Thyroid gland (tissue), 4 donors: ENCODE measurements at regions not wholly inside any gene's neighbourhood (a gene's known extent, or its start where the extent isn't known, plus 50 kb on each side); places are given as distances from the start of the nearest gene placed in this dataset.

Experiments used
- DNase-seq, 2 donors: peaks; one replicate each; pipeline ENCODE4 v3.0.0-alpha.2; 2019
- H3K27ac ChIP-seq, 3 donors: fragments of 200-600 bp; sonication (generic); 1 replicate in 2 of 3; 2 replicates in 1 of 3; pipeline ENCODE4 v1.5.1; 2016 to 2019; ENCODE audit warnings: mild to moderate bottlenecking in 1 of 3, moderate library complexity in 1 of 3
- H3K27me3 ChIP-seq: fragments of 200-600 bp; sonication (generic); one replicate; pipeline ENCODE4 v1.5.1; 2019
- H3K36me3 ChIP-seq, 2 donors: fragments of 200-600 bp; sonication (generic); one replicate each; pipeline ENCODE4 v1.5.1; 2016 to 2019
- H3K4me1 ChIP-seq, 2 donors: fragments of 200-600 bp; sonication (generic); one replicate each; pipeline ENCODE4 v1.5.1; 2017 to 2019
- H3K4me3 ChIP-seq, 3 donors: fragments of 200-600 bp; sonication (generic); replicated peaks in 1 of 3; 1 replicate in 2 of 3; 2 replicates in 1 of 3; pipeline ENCODE4 v1.5.1; 2016; ENCODE audit warnings: mild to moderate bottlenecking in 1 of 3
- H3K9me3 ChIP-seq: fragments of 200-600 bp; sonication (generic); one replicate; pipeline ENCODE4 v1.5.1; 2017
- CTCF ChIP-seq, 6 experiments: fragments of 200-600 bp in 3 of 6; fragments of 450-650 bp in 3 of 6; sonication (generic) in 3 of 6; IDR thresholded peaks; one replicate each; pipeline ENCODE4 v1.5.1; 2016 to 2019; ENCODE audit warnings: antibody characterized with exemption in 6 of 6, mild to moderate bottlenecking in 2 of 6, inconsistent platforms in 1 of 6, moderate library complexity in 1 of 6
- POLR2A ChIP-seq, 2 donors: fragments of 450-650 bp; IDR thresholded peaks; one replicate each; pipeline ENCODE4 v1.6.1; 2017; ENCODE audit warnings: antibody characterized with exemption in 2 of 2, mild to moderate bottlenecking in 2 of 2, moderate library complexity in 1 of 2
- WGBS, 2 donors: methylation state at CpG; one replicate each; pipeline ENCODE4 v1.1.5; 2017; 5-methylcytosine and 5-hydroxymethylcytosine counted together
- intact Hi-C: fragments of 100-400 bp; cut with DNase I; formaldehyde crosslinking; loops from one replicate; pipeline ENCODE4 v1.15.1; 2023

- TF ChIP-seq POLR2A (IDR thresholded peaks at IDR 0.05) (no peak), CTCF (IDR thresholded peaks at IDR 0.05) (no peak)
- Histone ChIP-seq H3K27ac (no peak overlapping the region), H3K9me3 (no peaks in the 10 kb centered on the region), H3K4me3 (no peak overlapping the region), H3K27me3 (no peaks in the 10 kb centered on the region), H3K36me3 (no peaks in the 10 kb centered on the region), H3K4me1 (no peaks in the 10 kb centered on the region)
- WGBS, 2 donors, result 57 to 77% methylated on average over 1 of the region's 1 CpG
- intact Hi-C loops, result no loop called here
- DNase-seq, result no peak
These were observed 281.4 kb downstream of the RAB28 start for GRCh38 chr4:13202701-13203100.

- Histone ChIP-seq H3K4me3 (no peak overlapping the region), H3K27ac (no peak overlapping the region), H3K36me3 (no peaks in the 10 kb centered on the region), H3K9me3 (no peaks in the 10 kb centered on the region), H3K27me3 (no peaks in the 10 kb centered on the region), H3K4me1 (no peaks in the 10 kb centered on the region)
- WGBS, 2 donors, result 80 to 88% methylated on average over 3 of the region's 3 CpGs
- TF ChIP-seq POLR2A (IDR thresholded peaks at IDR 0.05) (no peak), CTCF (IDR thresholded peaks at IDR 0.05) (no peak)
- DNase-seq, result no peak
- intact Hi-C loops, result no loop called here
These were observed 282.9 kb downstream of the RAB28 start for GRCh38 chr4:13201241-13201640.

GRCh38 chr4:13196721-13197120 lies 287.4 kb downstream of the RAB28 start:
- no peaks in the 10 kb centered on the region for H3K9me3 ChIP-seq
- WGBS, 2 donors, result 85 to 97% methylated on average over 3 to 4 of the region's 4 CpGs
- H3K4me3 ChIP-seq, result no peak overlapping the region
- no peak overlapping the region for H3K27ac ChIP-seq
- intact Hi-C loops, result no loop called here
- no peak for DNase-seq
- H3K4me1 ChIP-seq, result no peaks in the 10 kb centered on the region
- H3K27me3 ChIP-seq, result no peaks in the 10 kb centered on the region
- no peak for TF ChIP-seq CTCF (IDR thresholded peaks at IDR 0.05)
- no peak for TF ChIP-seq POLR2A (IDR thresholded peaks at IDR 0.05)
- H3K36me3 ChIP-seq, result no peaks in the 10 kb centered on the region

- Histone ChIP-seq H3K4me1 (no peaks in the 10 kb centered on the region), H3K4me3 (no peak overlapping the region), H3K36me3 (no peaks in the 10 kb centered on the region), H3K27ac (no peak overlapping the region), H3K27me3 (no peaks in the 10 kb centered on the region), H3K9me3 (no peaks in the 10 kb centered on the region)
- 93 to 97% methylated on average over 7 of the region's 7 CpGs for WGBS, 2 donors
- intact Hi-C loops, result no loop called here
- TF ChIP-seq POLR2A (IDR thresholded peaks at IDR 0.05), result no peak
- no peak for TF ChIP-seq CTCF (IDR thresholded peaks at IDR 0.05)
- DNase-seq, result no peak
These were observed 290.5 kb downstream of the RAB28 start for GRCh38 chr4:13193662-13194061.

- TF ChIP-seq CTCF (IDR thresholded peaks at IDR 0.05) (no peak), POLR2A (IDR thresholded peaks at IDR 0.05) (no peak)
- 74 to 77% methylated on average over 6 of the region's 6 CpGs for WGBS, 2 donors
- no peaks in the 10 kb centered on the region for H3K4me1 ChIP-seq
- no peak overlapping the region for H3K27ac ChIP-seq
- no peak for DNase-seq
- no peak overlapping the region for H3K4me3 ChIP-seq
- no peaks in the 10 kb centered on the region for H3K9me3 ChIP-seq
- no peaks in the 10 kb centered on the region for H3K27me3 ChIP-seq
- H3K36me3 ChIP-seq, result no peaks in the 10 kb centered on the region
- intact Hi-C loops, result no loop called here
These were observed 293.9 kb downstream of the RAB28 start for GRCh38 chr4:13190093-13190721.
